Neuron (in vitro differentiated cells): ENCODE measurements at regions not wholly inside any gene's neighbourhood (a gene's known extent, or its start where the extent isn't known, plus 50 kb on each side); places are given as distances from the start of the nearest gene placed in this dataset.

Experiments
- H2AFZ ChIP-seq: one replicate; pipeline ENCODE4 v1.6.1; 2013; ENCODE audit warnings: low read depth, mild to moderate bottlenecking, inconsistent platforms, low read length, moderate library complexity
- H3K27me3 ChIP-seq: one replicate; pipeline ENCODE4 v1.6.1; 2013; ENCODE audit warnings: low read length; ENCODE audit not compliant: insufficient read depth
- H3K36me3 ChIP-seq: one replicate; pipeline ENCODE4 v1.6.1; 2013; ENCODE audit warnings: low read length; ENCODE audit not compliant: insufficient read depth
- H3K4me1 ChIP-seq: one replicate; pipeline ENCODE4 v1.6.1; 2013; ENCODE audit warnings: low read length; ENCODE audit not compliant: insufficient read depth
- H3K4me3 ChIP-seq: 2 replicates; pipeline ENCODE4 v1.5.1; 2013; ENCODE audit warnings: mild to moderate bottlenecking, low read length, moderate library complexity
- H3K9me3 ChIP-seq: one replicate; pipeline ENCODE4 v1.6.1; 2013; ENCODE audit warnings: low read length

- Histone ChIP-seq H2AFZ (no peak overlapping the region), H3K4me3 (no peak overlapping the region), H3K36me3 (no peaks in the 10 kb centered on the region), H3K4me1 (no peaks in the 10 kb centered on the region), H3K9me3 (no peaks in the 10 kb centered on the region), H3K27me3 (no peaks in the 10 kb centered on the region)
Measured at GRCh38 chr4:156545003-156545785, 426.4 kb downstream of the PDGFC start.

- H3K27me3 ChIP-seq, result no peaks in the 10 kb centered on the region
- H3K9me3 ChIP-seq, result no peaks in the 10 kb centered on the region
- no peak overlapping the region for H2AFZ ChIP-seq
- H3K36me3 ChIP-seq, result no peaks in the 10 kb centered on the region
- H3K4me3 ChIP-seq, result no peak overlapping the region
- H3K4me1 ChIP-seq, result peaks cover under 1% of the 10 kb centered on the region
Measured at GRCh38 chr4:156539376-156539775, 432.2 kb downstream of the PDGFC start.

- Histone ChIP-seq H3K4me3 (no peak overlapping the region), H3K27me3 (no peaks in the 10 kb centered on the region), H2AFZ (no peak overlapping the region), H3K4me1 (peaks cover 3% of the 10 kb centered on the region), H3K36me3 (no peaks in the 10 kb centered on the region), H3K9me3 (no peaks in the 10 kb centered on the region)
Measured at GRCh38 chr4:156538651-156539257, 432.8 kb downstream of the PDGFC start.

- Histone ChIP-seq H3K4me3 (no peak overlapping the region), H3K27me3 (no peaks in the 10 kb centered on the region), H2AFZ (no peak overlapping the region), H3K9me3 (no peaks in the 10 kb centered on the region), H3K4me1 (peaks cover 3% of the 10 kb centered on the region), H3K36me3 (no peaks in the 10 kb centered on the region)
Measured at GRCh38 chr4:156538210-156538609, 433.4 kb downstream of the PDGFC start.

GRCh38 chr4:156537286-156537685 is 434.3 kb downstream of the PDGFC start:
- Histone ChIP-seq H3K27me3 (no peaks in the 10 kb centered on the region), H3K4me3 (no peak overlapping the region), H3K9me3 (peaks cover 2% of the 10 kb centered on the region), H3K36me3 (no peaks in the 10 kb centered on the region), H2AFZ (no peak overlapping the region), H3K4me1 (peaks cover 3% of the 10 kb centered on the region)

DNA sequence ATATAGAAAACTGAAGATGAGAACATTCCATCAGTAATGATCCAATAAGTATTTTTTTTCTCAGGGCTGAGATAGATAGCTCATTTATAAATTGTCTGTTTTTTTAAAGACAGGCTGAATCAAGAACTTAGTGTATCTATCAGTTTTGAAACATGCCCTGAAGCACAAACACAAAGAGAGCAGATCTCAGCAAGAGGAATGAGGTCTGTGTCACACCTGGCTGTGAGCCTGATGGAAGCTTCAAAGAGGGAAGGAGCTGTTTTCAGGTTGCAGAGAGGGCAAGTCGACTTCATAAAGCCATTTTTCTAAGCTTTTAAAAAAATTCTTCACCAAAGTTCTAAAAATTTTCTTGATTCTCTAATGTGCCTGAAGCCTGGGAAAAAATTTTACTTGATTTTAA is 434.9 kb downstream of the PDGFC start:
- H3K4me1 ChIP-seq, result peaks cover 3% of the 10 kb centered on the region
- H3K4me3 ChIP-seq, result no peak overlapping the region
- H3K36me3 ChIP-seq, result no peaks in the 10 kb centered on the region
- no peaks in the 10 kb centered on the region for H3K27me3 ChIP-seq
- no peak overlapping the region for H2AFZ ChIP-seq
- peaks cover 2% of the 10 kb centered on the region for H3K9me3 ChIP-seq

GRCh38 chr4:156534205-156534604 is 437.4 kb downstream of the PDGFC start:
- Histone ChIP-seq H3K4me1 (peaks cover 3% of the 10 kb centered on the region), H3K9me3 (peaks cover 2% of the 10 kb centered on the region), H3K36me3 (no peaks in the 10 kb centered on the region), H3K27me3 (no peaks in the 10 kb centered on the region), H3K4me3 (no peak overlapping the region), H2AFZ (no peak overlapping the region)

DNA sequence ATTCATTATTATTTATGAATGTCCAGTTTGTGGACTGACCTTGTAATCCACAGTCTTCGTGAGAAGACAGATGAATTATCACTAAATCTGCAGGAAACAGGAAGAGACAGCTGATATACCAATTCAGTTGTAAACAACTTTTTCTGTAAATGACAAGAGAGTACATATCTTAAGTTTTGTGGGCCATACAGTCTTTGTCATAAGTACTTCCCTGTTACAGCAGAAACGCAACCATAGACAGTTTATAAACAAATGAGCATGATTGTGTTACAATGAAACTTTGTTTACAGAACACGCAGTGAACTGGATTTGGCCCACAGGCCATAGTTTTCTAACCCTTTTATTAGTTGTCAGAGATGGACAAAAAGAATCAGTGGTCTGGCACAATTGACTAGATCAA is 443.4 kb downstream of the PDGFC start:
- Histone ChIP-seq H3K27me3 (no peaks in the 10 kb centered on the region), H3K9me3 (peaks cover 2% of the 10 kb centered on the region), H3K4me3 (no peak overlapping the region), H2AFZ (no peak overlapping the region), H3K36me3 (no peaks in the 10 kb centered on the region), H3K4me1 (no peaks in the 10 kb centered on the region)

GRCh38 chr4:156527237-156527993 is 444.2 kb downstream of the PDGFC start:
- no peaks in the 10 kb centered on the region for H3K4me1 ChIP-seq
- H3K27me3 ChIP-seq, result no peaks in the 10 kb centered on the region
- H3K36me3 ChIP-seq, result no peaks in the 10 kb centered on the region
- H2AFZ ChIP-seq, result no peak overlapping the region
- H3K9me3 ChIP-seq, result no peaks in the 10 kb centered on the region
- no peak overlapping the region for H3K4me3 ChIP-seq

GRCh38 chr4:156523991-156524390 is 447.6 kb downstream of the PDGFC start:
- no peak overlapping the region for H2AFZ ChIP-seq
- no peak overlapping the region for H3K4me3 ChIP-seq
- no peaks in the 10 kb centered on the region for H3K4me1 ChIP-seq
- H3K9me3 ChIP-seq, result no peaks in the 10 kb centered on the region
- no peaks in the 10 kb centered on the region for H3K27me3 ChIP-seq
- H3K36me3 ChIP-seq, result no peaks in the 10 kb centered on the region

- H3K27me3 ChIP-seq, result no peaks in the 10 kb centered on the region
- no peaks in the 10 kb centered on the region for H3K9me3 ChIP-seq
- no peak overlapping the region for H2AFZ ChIP-seq
- no peaks in the 10 kb centered on the region for H3K36me3 ChIP-seq
- no peak overlapping the region for H3K4me3 ChIP-seq
- H3K4me1 ChIP-seq, result no peaks in the 10 kb centered on the region
Measured at GRCh38 chr4:156523492-156523891, 448.1 kb downstream of the PDGFC start.

GRCh38 chr4:156521631-156522030 is 450.0 kb downstream of the PDGFC start:
- no peaks in the 10 kb centered on the region for H3K9me3 ChIP-seq
- H3K4me1 ChIP-seq, result no peaks in the 10 kb centered on the region
- H3K4me3 ChIP-seq, result no peak overlapping the region
- no peaks in the 10 kb centered on the region for H3K36me3 ChIP-seq
- no peaks in the 10 kb centered on the region for H3K27me3 ChIP-seq
- no peak overlapping the region for H2AFZ ChIP-seq

DNA sequence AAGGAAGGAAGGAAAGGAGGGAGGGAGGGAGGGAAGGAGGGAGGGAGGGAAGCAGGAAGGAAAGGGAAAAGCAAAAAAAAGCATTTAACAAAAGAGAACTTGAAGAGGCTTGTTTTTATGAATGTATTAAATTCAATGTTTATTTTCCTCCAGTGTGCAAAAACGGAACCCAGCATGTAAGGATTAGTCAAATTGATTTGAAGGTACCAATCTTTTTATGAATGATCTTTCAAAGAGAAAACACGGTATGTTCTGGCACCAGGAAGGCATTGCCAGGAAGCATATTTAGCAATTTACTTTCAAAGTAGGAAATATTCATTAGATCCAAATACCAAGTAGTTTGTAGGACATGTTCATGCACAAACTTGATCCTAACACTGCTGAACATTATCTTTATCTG is 453.6 kb downstream of the PDGFC start:
- H3K36me3 ChIP-seq, result no peaks in the 10 kb centered on the region
- no peaks in the 10 kb centered on the region for H3K4me1 ChIP-seq
- H2AFZ ChIP-seq, result no peak overlapping the region
- H3K9me3 ChIP-seq, result no peaks in the 10 kb centered on the region
- no peak overlapping the region for H3K4me3 ChIP-seq
- no peaks in the 10 kb centered on the region for H3K27me3 ChIP-seq
